Adrenal gland (tissue), 5 donors: ENCODE measurements at regions not wholly inside any gene's neighbourhood (a gene's known extent, or its start where the extent isn't known, plus 50 kb on each side); places are given as distances from the start of the nearest gene placed in this dataset.

Experiments
- CTCF ChIP-seq, 6 experiments: fragments of 450-650 bp in 4 of 6; fragments of 200-600 bp in 2 of 6; sonication (generic) in 1 of 6; IDR thresholded peaks; 1 replicate in 5 of 6; 2 replicates in 1 of 6; pipeline versions ENCODE4 v1.5.1 to v1.8.0; 2016 to 2021; ENCODE audit warnings: antibody characterized with exemption in 6 of 6, mild to moderate bottlenecking in 2 of 6, moderate library complexity in 1 of 6
- POLR2A ChIP-seq, 2 donors: fragments of 450-650 bp; IDR thresholded peaks; one replicate each; pipeline ENCODE4 v1.6.1; 2017; ENCODE audit warnings: antibody characterized with exemption in 2 of 2, mild to moderate bottlenecking in 2 of 2, moderate library complexity in 1 of 2
- donor health status: DM: no; HTN: no; CAD: no.

GRCh38 chr1:117290890-117291289, 76.4 kb upstream of the MAN1A2 start:
- TF ChIP-seq POLR2A (IDR thresholded peaks at IDR 0.05) (no peak), CTCF (IDR thresholded peaks at IDR 0.05) (no peak)
